ENCODE measurements at regions not wholly inside any gene's neighbourhood (a gene's known extent, or its start where the extent isn't known, plus 50 kb on each side); places are given as distances from the start of the nearest gene placed in this dataset.

GRCh38 chr14:32254952-32255679, 52.0 kb upstream of the RNU6-8 start:
- DNase-seq (ENCODE audit: low spot score) = peak; percentile 85

GRCh38 chr14:32255789-32256188, 52.7 kb upstream of the RNU6-8 start:
- DNase-seq (ENCODE audit: low spot score) = no peak

- no peak for DNase-seq (ENCODE audit: low spot score)
These were observed 53.5 kb upstream of the RNU6-8 start for GRCh38 chr14:32256576-32256975.

GRCh38 chr14:32258336-32258993, 55.4 kb upstream of the RNU6-8 start:
- DNase-seq (ENCODE audit: low spot score) = no peak

GRCh38 chr14:32259368-32260013, 56.4 kb upstream of the RNU6-8 start:
- DNase-seq (ENCODE audit: low spot score) = peak; percentile 33

GRCh38 chr14:32263939-32264567, 61.0 kb upstream of the RNU6-8 start:
- no peak for DNase-seq (ENCODE audit: low spot score)

GRCh38 chr14:32265584-32265983, 62.5 kb upstream of the RNU6-8 start:
- DNase-seq (ENCODE audit: low spot score) = no peak

- DNase-seq (ENCODE audit: low spot score) = no peak
These were observed 51.1 kb upstream of the AKAP6 start for GRCh38 chr14:32277998-32278397.
